GM21786 (cell line): ENCODE measurements at regions not wholly inside any gene's neighbourhood (a gene's known extent, or its start where the extent isn't known, plus 50 kb on each side); places are given as distances from the start of the nearest gene placed in this dataset.

Experiments used
- ATAC-seq: cut with Tn5 transposase; IDR thresholded peaks from one replicate; pipeline ENCODE4 v1.9.1; 2021; ENCODE audit not compliant: unreplicated experiment

GRCh38 chr6:126285871-126286365, 54.0 kb upstream of the CENPW start:
- ATAC-seq, result no peak
